ENCODE measurements at regions not wholly inside any gene's neighbourhood (a gene's known extent, or its start where the extent isn't known, plus 50 kb on each side); places are given as distances from the start of the nearest gene placed in this dataset.

- TF ChIP-seq CTCF (IDR thresholded peaks at IDR 0.05) (no peak), POLR2A (IDR thresholded peaks at IDR 0.05) (no peak), POLR2AphosphoS5 (IDR thresholded peaks at IDR 0.05; ENCODE audit: insufficient read depth in 1 of 2, low read depth in 1 of 2) (no peak)
Observed at GRCh38 chr10:61299841-61300240, 153.3 kb downstream of the TMEM26 start.

Data from vagina (tissue), 2 donors.